ENCODE measurements at regions not wholly inside any gene's neighbourhood (a gene's known extent, or its start where the extent isn't known, plus 50 kb on each side); places are given as distances from the start of the nearest gene placed in this dataset.

- TF ChIP-seq CTCF (IDR thresholded peaks at IDR 0.05), result no peak
- H3K4me1 Mint-ChIP-seq, result peaks cover 12% of the 10 kb centered on the region
- peaks cover 24% of the 10 kb centered on the region for H3K9me3 Mint-ChIP-seq
- H3K4me3 Mint-ChIP-seq, result no peak overlapping the region
- DNase-seq, result no peak
- H3K27ac Mint-ChIP-seq, result no peak overlapping the region
- peaks cover 5% of the 10 kb centered on the region for H3K36me3 Mint-ChIP-seq (ENCODE audit: low read depth)
- peaks cover 8% of the 10 kb centered on the region for H3K27me3 Mint-ChIP-seq (ENCODE audit: low read depth, poor library complexity)
Measured at GRCh38 chr9:16286160-16286559, 584.3 kb downstream of the BNC2 start.

- Mint-ChIP-seq H3K27me3 (ENCODE audit: low read depth, poor library complexity) (peaks cover 6% of the 10 kb centered on the region), H3K9me3 (peaks cover 13% of the 10 kb centered on the region), H3K27ac (no peak overlapping the region), H3K4me1 (peaks cover 12% of the 10 kb centered on the region), H3K4me3 (no peak overlapping the region), H3K36me3 (ENCODE audit: low read depth) (peaks cover 5% of the 10 kb centered on the region)
- no peak for TF ChIP-seq CTCF (IDR thresholded peaks at IDR 0.05)
- DNase-seq, result no peak
Measured at GRCh38 chr9:16289639-16290038, 580.8 kb downstream of the BNC2 start.

GRCh38 chr9:16290169-16290568 lies 580.3 kb downstream of the BNC2 start:
- Mint-ChIP-seq H3K27me3 (ENCODE audit: low read depth, poor library complexity) (peaks cover 6% of the 10 kb centered on the region), H3K9me3 (peaks cover 11% of the 10 kb centered on the region), H3K4me3 (no peak overlapping the region), H3K4me1 (peaks cover 12% of the 10 kb centered on the region), H3K36me3 (ENCODE audit: low read depth) (peaks cover 5% of the 10 kb centered on the region), H3K27ac (no peak overlapping the region)
- no peak for TF ChIP-seq CTCF (IDR thresholded peaks at IDR 0.05)
- DNase-seq, result no peak

- peaks cover 6% of the 10 kb centered on the region for H3K27me3 Mint-ChIP-seq (ENCODE audit: low read depth, poor library complexity)
- H3K36me3 Mint-ChIP-seq (ENCODE audit: low read depth), result peaks cover 9% of the 10 kb centered on the region
- H3K27ac Mint-ChIP-seq, result no peak overlapping the region
- peaks cover 24% of the 10 kb centered on the region for H3K9me3 Mint-ChIP-seq
- H3K4me1 Mint-ChIP-seq, result peaks cover under 1% of the 10 kb centered on the region
- no peak for TF ChIP-seq CTCF (IDR thresholded peaks at IDR 0.05)
- DNase-seq, result no peak
- H3K4me3 Mint-ChIP-seq, result no peak overlapping the region
Measured at GRCh38 chr9:16291921-16292320, 578.5 kb downstream of the BNC2 start.

GRCh38 chr9:16293610-16294009 lies 576.9 kb downstream of the BNC2 start:
- Mint-ChIP-seq H3K27me3 (ENCODE audit: low read depth, poor library complexity) (peaks cover 3% of the 10 kb centered on the region), H3K27ac (no peak overlapping the region)

More at GRCh38 chr9:16293610-16294009, 576.9 kb downstream of the BNC2 start:
- H3K9me3 Mint-ChIP-seq, result peaks cover 40% of the 10 kb centered on the region
- no peak overlapping the region for H3K4me3 Mint-ChIP-seq
- peaks cover 21% of the 10 kb centered on the region for H3K36me3 Mint-ChIP-seq (ENCODE audit: low read depth)
- no peak for DNase-seq
- TF ChIP-seq CTCF (IDR thresholded peaks at IDR 0.05), result no peak
- H3K4me1 Mint-ChIP-seq, result no peaks in the 10 kb centered on the region

All from nephron progenitor cell (in vitro differentiated cells).